Neural cell (in vitro differentiated cells): ENCODE measurements at regions not wholly inside any gene's neighbourhood (a gene's known extent, or its start where the extent isn't known, plus 50 kb on each side); places are given as distances from the start of the nearest gene placed in this dataset.
"Not testable (repeated sequence)": the region's sequence is repeated elsewhere in the genome, so short reads cannot be mapped to it uniquely, and the experiment has no call there.

Experiments
- EP300 ChIP-seq: fragments of 450-650 bp; conservative IDR thresholded peaks from 2 replicates; pipeline ENCODE4 v1.6.1; 2014; ENCODE audit warnings: antibody characterized with exemption, mild to moderate bottlenecking, moderate library complexity; ENCODE audit not compliant: poor library complexity, severe bottlenecking
- EZH2 ChIP-seq: fragments of 200-600, 300-800 bp; shearing (Covaris generic), sonication (generic); IDR thresholded peaks from 2 replicates; pipeline ENCODE4 v1.6.1; 2014; ENCODE audit warnings: antibody characterized with exemption, low read length, borderline replicate concordance, mild to moderate bottlenecking; ENCODE audit not compliant: insufficient read depth, poor library complexity, severe bottlenecking
- MXI1 ChIP-seq: fragments of 450-650 bp; conservative IDR thresholded peaks from 2 replicates; pipeline ENCODE4 v1.6.1; 2014; ENCODE audit warnings: antibody characterized with exemption, mild to moderate bottlenecking; ENCODE audit not compliant: poor library complexity, severe bottlenecking
- POLR2AphosphoS5 ChIP-seq: IDR thresholded peaks from 2 replicates; pipeline ENCODE4 v1.6.1; 2012
- RAD21 ChIP-seq: fragments of 450-650 bp; conservative IDR thresholded peaks from 2 replicates; pipeline ENCODE4 v1.6.1; 2014; ENCODE audit warnings: antibody characterized with exemption, mild to moderate bottlenecking, moderate library complexity
- SMC3 ChIP-seq: fragments of 450-650 bp; conservative IDR thresholded peaks from 2 replicates; pipeline ENCODE4 v1.6.1; 2014; ENCODE audit warnings: antibody characterized with exemption, mild to moderate bottlenecking, moderate library complexity; ENCODE audit not compliant: poor library complexity
- TAF1 ChIP-seq: IDR thresholded peaks from 2 replicates; pipeline ENCODE4 v1.6.1; 2012; ENCODE audit warnings: low read depth
- TF ChIP-seq, protein P1 (sequence below): fragments of 450-650 bp; IDR thresholded peaks from 2 replicates; pipeline ENCODE4 v1.5.1; 2014; ENCODE audit warnings: antibody characterized with exemption, mild to moderate bottlenecking, moderate library complexity; ENCODE audit not compliant: poor library complexity, severe bottlenecking
- TF ChIP-seq, protein P2 (sequence below): IDR thresholded peaks from 2 replicates; pipeline ENCODE4 v1.6.1; 2012; ENCODE audit warnings: borderline replicate concordance

DNA sequence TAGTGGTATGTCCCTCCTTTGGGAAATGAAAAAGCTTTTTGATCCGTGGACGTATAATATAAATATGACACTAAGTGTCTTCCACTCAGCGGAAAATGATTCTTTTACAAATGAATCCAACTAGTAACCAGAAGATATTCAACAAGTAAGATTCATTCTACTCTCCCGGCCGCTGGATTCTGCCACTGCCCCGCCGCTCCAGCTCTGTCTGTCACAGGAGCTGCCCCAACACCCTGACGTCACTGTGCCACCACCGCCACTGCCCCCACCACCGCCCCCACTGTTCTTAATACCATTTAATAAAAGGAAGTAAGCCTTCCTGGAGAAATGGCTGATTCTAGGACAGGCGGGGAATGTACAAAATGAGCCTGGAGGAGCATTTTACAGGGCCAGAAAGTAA lies 180.8 kb upstream of the PLGLB2 start:
- TF ChIP-seq, protein P1, sequence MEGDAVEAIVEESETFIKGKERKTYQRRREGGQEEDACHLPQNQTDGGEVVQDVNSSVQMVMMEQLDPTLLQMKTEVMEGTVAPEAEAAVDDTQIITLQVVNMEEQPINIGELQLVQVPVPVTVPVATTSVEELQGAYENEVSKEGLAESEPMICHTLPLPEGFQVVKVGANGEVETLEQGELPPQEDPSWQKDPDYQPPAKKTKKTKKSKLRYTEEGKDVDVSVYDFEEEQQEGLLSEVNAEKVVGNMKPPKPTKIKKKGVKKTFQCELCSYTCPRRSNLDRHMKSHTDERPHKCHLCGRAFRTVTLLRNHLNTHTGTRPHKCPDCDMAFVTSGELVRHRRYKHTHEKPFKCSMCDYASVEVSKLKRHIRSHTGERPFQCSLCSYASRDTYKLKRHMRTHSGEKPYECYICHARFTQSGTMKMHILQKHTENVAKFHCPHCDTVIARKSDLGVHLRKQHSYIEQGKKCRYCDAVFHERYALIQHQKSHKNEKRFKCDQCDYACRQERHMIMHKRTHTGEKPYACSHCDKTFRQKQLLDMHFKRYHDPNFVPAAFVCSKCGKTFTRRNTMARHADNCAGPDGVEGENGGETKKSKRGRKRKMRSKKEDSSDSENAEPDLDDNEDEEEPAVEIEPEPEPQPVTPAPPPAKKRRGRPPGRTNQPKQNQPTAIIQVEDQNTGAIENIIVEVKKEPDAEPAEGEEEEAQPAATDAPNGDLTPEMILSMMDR, result not testable (repeated sequence)
- not testable (repeated sequence) for TF ChIP-seq POLR2AphosphoS5, EZH2, RAD21, MXI1, EP300, TAF1, SMC3
- TF ChIP-seq, protein P2, sequence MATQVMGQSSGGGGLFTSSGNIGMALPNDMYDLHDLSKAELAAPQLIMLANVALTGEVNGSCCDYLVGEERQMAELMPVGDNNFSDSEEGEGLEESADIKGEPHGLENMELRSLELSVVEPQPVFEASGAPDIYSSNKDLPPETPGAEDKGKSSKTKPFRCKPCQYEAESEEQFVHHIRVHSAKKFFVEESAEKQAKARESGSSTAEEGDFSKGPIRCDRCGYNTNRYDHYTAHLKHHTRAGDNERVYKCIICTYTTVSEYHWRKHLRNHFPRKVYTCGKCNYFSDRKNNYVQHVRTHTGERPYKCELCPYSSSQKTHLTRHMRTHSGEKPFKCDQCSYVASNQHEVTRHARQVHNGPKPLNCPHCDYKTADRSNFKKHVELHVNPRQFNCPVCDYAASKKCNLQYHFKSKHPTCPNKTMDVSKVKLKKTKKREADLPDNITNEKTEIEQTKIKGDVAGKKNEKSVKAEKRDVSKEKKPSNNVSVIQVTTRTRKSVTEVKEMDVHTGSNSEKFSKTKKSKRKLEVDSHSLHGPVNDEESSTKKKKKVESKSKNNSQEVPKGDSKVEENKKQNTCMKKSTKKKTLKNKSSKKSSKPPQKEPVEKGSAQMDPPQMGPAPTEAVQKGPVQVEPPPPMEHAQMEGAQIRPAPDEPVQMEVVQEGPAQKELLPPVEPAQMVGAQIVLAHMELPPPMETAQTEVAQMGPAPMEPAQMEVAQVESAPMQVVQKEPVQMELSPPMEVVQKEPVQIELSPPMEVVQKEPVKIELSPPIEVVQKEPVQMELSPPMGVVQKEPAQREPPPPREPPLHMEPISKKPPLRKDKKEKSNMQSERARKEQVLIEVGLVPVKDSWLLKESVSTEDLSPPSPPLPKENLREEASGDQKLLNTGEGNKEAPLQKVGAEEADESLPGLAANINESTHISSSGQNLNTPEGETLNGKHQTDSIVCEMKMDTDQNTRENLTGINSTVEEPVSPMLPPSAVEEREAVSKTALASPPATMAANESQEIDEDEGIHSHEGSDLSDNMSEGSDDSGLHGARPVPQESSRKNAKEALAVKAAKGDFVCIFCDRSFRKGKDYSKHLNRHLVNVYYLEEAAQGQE, result not testable (repeated sequence)
